ENCODE measurements at regions not wholly inside any gene's neighbourhood (a gene's known extent, or its start where the extent isn't known, plus 50 kb on each side); places are given as distances from the start of the nearest gene placed in this dataset.

DNA sequence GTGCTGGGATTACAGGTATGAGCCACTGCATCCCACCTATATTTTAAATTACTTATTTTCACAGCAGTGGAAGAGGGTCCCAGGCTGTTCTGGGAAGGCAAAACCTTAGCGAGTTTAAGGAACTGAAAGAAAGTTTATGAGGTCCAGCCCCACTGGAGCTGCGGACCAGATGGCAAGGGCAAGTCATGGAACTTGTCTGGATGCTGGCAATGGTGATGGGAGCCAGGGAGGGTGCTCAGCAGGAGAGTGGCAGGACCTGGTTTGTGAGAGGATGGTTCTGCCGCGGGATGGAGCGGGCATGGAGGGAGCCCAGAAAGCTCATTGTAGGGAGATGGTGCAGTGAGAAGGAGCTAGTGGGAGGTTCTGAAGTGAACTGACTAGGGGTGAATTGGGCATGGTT, 50.6 kb upstream of the SLC45A1 start:
- no peak for DNase-seq (ENCODE audit: low read depth in 1 of 2, low spot score in 1 of 2)

DNA sequence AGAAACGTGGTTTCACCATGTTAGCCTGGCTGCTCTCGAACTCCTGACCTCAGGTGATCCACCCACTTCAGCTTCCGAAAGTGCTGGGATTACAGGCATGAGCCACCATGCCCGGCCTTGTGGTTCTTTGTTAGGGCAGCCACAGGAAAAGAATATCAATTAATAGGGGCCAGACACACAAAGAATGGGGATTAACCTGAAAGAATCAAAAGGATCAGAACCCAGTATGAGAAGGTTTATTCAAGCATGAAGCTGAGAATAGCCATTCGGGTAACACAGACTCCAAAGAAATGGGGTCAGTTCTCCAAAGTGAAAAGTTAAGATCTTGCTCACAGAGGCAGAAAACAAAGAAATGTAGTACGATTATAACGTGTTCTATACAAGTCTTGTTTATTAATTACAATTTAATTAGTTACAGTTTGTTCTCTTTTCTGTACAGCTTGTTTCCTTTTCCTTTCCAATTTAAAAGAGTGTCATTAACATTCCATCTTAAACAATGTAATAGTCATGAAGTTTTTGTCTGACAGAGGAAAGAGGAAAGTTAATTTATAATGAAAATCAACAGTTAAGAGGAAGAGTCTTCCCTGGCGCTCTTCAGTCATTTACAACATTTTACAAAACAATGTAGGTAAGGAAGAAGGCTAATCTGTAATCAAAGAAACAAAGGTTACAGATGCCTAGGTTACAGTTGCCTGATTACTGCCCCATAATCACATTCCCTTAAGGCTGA, 51.3 kb upstream of the SLC45A1 start:
- no peak for DNase-seq (ENCODE audit: low read depth in 1 of 2, low spot score in 1 of 2)

DNA sequence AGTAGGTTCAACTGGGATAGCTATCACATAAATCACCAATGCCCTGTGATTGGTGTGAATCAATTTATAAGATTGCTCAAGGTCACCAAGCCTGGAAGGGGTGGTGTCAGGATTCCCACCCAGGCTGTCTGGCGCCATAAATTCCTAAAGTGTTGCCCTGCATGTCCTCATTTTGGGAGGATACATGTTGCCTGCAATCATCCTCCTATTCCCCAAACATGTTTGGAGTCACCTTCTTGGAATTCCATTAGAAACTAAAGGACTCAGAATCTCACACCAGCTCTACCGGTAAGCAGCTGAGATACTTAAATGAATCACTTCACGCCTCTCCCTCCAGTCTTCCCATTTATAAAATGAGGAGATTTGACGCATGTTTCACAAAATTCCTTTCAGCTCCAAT, 54.1 kb upstream of the SLC45A1 start:
- no peak for DNase-seq (ENCODE audit: low read depth in 1 of 2, low spot score in 1 of 2)

DNA sequence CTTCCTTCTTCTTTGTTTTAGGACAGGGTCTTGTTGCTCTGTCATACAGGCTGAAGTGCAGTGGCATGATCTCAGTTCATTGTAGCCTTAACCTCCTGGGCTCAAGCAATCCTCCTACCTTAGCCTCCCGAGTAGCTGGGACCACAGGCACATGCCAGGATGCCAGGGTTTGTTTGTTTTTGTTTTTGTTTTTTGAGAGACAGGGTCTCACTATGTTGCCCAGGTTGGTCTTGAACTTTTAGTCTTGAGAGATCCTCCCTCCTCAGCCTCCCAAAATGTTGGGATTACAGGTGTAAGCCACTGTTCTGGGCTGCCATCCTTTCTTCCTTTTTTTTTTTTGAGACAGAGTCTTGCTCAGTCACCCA, 56.5 kb upstream of the SLC45A1 start:
- DNase-seq (ENCODE audit: low read depth in 1 of 2, low spot score in 1 of 2), result no peak

- DNase-seq (ENCODE audit: low read depth in 1 of 2, low spot score in 1 of 2), result no peak
Observed at GRCh38 chr1:8259498-8260290, 58.2 kb upstream of the SLC45A1 start.

GRCh38 chr1:8257621-8258020, 60.3 kb upstream of the SLC45A1 start:
- DNase-seq (ENCODE audit: low read depth in 1 of 2, low spot score in 1 of 2), result no peak

- no peak for DNase-seq (ENCODE audit: low read depth in 1 of 2, low spot score in 1 of 2)
Observed at GRCh38 chr1:8256321-8256720, 61.6 kb upstream of the SLC45A1 start.

DNA sequence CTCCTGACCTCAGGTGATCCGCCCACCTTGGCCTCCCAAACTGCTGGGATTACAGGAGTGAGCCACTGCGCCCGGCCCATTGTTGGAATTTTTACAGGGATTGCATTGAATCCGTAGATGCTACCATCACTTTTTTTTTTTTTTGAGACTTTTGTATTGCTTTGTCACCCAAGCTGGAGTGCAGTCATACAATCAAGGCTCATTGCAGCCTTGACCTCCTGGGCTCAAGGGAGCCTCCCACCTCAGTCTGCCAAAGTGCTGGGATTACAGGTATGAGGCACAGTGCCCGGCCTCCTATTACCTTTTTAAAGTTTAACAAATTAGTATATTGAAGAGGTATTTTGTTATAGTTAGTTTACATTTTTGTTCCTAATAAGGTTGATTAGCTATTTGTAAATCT, 62.2 kb upstream of the SLC45A1 start:
- no peak for DNase-seq (ENCODE audit: low read depth in 1 of 2, low spot score in 1 of 2)

DNA sequence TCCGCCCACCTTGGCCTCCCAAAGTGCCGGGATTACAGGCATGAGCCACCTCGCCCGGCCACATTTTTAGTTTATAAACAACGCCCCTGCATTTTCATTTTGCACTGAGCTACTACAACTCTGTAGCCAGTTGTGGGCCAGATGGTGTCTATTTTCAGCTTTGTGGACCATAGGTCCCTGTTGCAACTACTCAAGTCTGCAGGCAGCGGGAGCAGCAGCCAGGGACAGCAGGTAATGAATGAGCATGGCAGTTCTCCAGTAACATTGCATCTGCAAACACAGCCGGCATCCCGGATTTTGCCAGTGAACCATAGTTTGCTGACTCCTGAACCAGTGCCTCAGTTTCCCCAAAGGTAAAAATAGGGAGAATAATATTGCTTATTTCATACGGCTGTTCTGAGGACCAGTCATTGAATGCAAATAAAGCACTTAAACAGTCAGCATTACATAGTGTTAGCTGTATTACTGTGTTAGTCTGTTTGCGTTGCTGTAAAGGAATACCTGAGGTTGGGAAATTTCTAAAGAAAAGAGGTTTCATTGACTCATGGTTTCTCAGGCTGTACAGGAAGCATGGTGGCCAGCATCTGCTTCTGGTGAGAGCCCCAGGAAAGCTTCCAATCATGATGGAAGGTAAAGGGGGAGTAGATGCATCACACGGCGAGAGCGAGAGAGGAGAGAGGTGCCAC, 65.5 kb upstream of the SLC45A1 start:
- no peak for DNase-seq (ENCODE audit: low read depth in 1 of 2, low spot score in 1 of 2)

DNA sequence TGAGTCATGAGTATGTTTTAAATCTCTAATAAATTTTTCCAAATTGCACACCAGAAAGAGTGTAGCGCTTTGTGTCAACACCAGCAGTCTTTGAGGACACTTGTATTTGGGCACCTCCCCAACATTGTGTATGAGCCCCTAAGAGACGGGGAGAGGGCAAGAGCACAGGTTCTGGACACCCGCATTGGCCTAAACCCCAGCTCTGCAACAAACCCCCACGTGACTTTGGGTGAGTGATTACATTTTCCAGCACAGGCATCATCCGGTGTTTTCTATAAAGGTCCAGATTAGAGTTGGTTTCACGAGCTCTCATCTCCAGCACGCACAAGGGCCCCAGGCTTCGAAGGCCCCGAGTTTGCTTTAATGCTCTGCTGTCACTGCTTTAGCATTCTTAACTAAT, 66.3 kb upstream of the SLC45A1 start:
- no peak for DNase-seq (ENCODE audit: low read depth in 1 of 2, low spot score in 1 of 2)

- no peak for DNase-seq (ENCODE audit: low read depth in 1 of 2, low spot score in 1 of 2)
Observed at GRCh38 chr1:8249838-8250237, 68.1 kb upstream of the SLC45A1 start.

DNA sequence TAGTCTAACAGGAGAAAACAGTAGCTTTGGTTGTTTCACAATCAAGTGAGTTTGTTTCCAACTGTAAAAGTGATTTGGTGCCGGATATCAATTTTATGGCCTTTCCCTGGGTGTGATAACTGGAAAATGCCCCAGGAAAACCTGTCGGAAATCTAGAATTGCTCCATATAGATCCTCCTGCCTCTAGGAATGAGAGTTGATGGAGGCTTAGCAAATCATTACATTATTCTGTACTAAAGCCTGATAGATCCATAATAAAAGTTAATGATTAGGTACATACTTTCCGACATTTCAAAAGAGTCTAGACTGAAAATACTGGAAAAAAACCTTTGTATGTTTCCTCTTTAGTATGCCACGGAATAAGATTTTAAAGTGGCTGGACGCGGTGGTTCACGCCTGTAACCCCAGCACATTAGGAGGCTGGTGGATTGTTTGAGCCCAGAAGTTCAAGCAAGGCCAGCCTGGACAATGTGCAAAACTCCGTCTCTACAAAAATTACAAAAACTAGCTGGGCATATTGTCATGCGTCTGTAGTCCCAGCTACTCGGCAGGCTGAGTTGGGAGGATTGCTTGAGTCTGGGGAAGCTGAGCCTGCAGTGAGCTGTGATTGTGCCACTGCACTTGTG, 70.0 kb upstream of the SLC45A1 start:
- no peak for DNase-seq (ENCODE audit: low read depth in 1 of 2, low spot score in 1 of 2)

DNA sequence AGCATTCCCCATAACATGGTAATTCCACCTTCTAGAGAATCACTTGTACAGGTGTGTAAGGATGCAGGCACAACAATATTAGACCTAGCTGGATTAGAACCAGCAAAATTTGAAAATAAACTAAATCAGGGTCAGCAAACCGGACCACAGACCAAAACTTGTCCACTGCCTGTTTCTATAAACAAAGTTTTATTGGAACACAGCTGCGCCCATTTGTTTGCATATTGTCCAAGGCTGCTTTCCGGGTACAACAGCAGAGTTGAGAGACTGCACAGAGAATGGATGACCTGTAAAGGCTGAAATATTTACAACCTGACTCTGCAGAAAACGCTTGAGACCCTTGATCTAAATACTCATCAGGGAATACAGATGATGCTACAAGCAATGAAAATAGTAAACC, 73.6 kb upstream of the SLC45A1 start:
- no peak for DNase-seq (ENCODE audit: low read depth in 1 of 2, low spot score in 1 of 2)

- DNase-seq (ENCODE audit: low read depth in 1 of 2, low spot score in 1 of 2), result no peak
Observed at GRCh38 chr1:8242498-8242897, 75.4 kb upstream of the SLC45A1 start.

DNA sequence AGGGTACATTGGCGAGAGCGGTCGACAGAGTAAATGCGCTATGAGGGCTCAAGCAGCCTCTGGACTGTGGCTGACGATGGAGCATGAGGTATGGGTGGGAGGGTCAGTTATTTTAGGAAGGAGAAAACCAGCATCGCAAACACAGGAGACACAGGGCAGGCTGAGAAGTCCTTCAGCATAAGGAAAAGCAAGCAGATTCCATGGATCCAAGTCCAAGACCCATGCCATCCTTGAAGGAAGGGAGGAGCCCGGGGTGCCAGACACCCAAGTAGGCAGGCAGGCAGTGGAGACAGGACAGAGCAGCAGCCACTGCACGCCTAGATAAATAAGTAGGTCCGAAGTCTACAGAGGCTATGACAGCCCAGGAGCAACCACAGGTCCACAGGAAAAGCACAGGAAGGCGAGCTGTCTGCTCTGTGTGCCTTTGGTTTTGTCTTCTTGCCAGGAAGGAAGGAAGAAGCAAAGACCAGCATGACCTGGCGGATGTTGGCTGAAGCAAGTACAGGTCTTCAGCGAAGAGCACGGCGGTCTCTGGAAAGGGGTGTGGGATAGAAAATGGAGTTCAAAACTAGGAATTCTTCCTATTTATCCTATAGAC, 76.4 kb upstream of the SLC45A1 start:
- DNase-seq (ENCODE audit: low read depth in 1 of 2, low spot score in 1 of 2), result no peak

- no peak for DNase-seq (ENCODE audit: low read depth in 1 of 2, low spot score in 1 of 2)
Observed at GRCh38 chr1:8239306-8240023, 78.4 kb upstream of the SLC45A1 start.

DNA sequence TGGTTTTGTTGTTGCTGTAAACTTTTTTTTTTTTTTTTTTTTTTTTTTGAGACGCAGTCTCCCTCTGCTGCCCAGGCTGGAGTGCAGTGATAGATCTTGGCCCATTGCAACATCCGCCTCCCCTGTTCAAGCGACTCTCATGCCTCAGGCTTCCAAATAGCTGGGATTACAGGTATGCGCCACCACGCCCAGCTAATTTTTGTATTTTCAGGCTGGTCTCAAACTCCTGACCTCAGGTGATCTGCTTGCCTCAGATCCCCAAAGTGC, 78.9 kb upstream of the SLC45A1 start:
- no peak for DNase-seq (ENCODE audit: low read depth in 1 of 2, low spot score in 1 of 2)

DNA sequence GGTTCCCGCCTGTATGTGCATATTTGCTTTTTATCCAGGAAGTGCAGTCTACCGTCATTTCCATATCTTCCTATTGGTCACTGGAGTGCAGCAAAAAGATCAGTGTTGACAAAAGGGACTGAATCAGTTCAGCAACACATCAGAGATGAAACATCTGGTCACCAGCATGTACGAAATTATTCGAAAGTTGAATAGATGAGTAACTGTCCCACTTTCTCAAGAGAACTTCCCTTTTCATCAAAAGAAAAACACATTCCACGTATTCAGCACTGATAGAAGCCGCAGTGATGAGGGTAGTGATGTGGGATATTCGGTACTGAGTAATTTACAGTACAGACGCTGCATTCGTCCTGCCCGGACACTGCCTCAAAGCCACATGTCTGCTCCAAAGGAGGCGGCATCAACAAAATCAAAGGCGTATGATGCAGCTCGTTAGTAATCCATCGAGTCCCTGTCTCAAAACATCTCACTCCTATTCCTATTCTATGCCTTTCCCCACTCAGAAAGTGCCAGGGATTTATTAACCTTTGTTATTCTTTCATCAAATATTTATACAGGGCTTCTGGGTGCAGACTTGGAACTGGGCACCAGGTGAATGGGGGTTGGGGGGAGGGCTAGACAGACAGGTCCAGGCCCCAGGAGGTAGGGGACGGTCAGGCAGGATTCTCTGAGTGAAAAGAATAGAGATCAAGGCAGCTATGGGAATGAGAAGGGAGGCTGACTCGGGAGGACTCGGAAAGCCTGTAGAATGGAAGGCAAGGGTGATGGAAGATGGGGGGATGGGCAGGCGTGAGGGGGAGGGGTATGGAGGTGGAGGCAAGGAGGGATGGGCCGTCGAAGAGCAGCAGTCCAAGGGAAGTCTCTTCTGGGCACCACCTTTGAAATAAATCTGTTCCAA, 79.5 kb upstream of the SLC45A1 start:
- no peak for DNase-seq (ENCODE audit: low read depth in 1 of 2, low spot score in 1 of 2)

DNA sequence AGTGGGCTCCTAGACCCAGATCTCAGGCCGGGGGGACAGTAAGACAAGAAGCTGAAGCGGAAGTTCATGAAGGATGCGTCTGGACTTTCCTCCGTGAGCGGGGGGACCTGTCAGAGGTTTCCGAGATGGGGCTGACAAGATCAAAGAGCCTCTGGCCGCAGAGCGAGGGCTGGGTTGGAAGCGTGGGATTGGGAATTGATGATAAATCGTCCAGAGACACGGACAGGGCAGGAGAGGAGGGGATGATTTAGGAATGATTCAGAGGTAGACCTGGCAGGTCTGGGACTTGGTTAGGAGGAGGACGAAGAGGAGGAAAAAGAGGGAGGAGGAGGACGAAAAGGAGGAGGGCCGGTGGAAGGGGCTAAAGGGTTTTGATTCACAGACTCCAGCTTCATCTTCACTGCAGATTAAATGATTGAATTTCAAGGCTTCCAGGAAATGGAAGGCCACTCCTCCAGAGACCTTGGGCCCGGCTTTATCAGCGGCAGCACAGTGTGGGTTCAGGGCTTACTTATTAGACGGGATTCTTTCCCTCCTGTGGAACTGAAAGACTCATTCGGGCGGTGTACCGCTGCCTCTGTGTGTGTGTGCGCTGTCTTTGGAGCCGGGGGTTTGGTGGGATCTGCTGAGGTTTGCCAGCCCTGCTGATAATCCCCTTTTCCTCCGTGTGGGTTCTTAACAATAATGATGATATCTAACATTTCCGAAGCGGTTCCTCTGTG, 85.7 kb upstream of the SLC45A1 start:
- no peak for DNase-seq (ENCODE audit: low read depth in 1 of 2, low spot score in 1 of 2)

GRCh38 chr1:8230292-8230621, 87.7 kb upstream of the SLC45A1 start:
- no peak for DNase-seq (ENCODE audit: low read depth in 1 of 2, low spot score in 1 of 2)
